ENCODE measurements at regions not wholly inside any gene's neighbourhood (a gene's known extent, or its start where the extent isn't known, plus 50 kb on each side); places are given as distances from the start of the nearest gene placed in this dataset.

DNA sequence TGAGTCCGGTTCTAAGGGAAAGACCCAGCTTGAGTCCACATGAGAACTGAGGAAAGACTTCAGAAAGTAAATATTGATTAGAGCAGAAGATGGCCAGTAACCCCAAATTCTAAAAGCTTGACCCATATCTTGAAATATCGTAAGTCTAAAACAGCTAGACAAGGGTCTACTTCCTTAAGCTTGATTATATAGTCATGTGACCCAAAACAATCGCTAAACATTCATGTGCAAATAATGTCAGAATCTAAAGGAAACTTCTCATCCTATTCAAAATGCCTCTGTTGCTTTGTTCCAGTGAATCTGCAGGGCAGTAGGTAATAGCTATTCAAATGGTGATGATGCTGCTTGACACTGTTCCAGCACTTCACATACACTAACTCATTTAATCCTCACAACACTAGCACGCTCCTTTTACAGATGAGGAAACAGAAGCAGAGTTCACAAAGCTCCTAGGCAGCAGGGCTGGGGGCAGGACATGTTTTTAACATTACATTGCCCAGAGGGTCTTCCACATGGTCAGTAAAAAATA, 52.6 kb downstream of the TCF20 start:
- DNase-seq: no peak

DNA sequence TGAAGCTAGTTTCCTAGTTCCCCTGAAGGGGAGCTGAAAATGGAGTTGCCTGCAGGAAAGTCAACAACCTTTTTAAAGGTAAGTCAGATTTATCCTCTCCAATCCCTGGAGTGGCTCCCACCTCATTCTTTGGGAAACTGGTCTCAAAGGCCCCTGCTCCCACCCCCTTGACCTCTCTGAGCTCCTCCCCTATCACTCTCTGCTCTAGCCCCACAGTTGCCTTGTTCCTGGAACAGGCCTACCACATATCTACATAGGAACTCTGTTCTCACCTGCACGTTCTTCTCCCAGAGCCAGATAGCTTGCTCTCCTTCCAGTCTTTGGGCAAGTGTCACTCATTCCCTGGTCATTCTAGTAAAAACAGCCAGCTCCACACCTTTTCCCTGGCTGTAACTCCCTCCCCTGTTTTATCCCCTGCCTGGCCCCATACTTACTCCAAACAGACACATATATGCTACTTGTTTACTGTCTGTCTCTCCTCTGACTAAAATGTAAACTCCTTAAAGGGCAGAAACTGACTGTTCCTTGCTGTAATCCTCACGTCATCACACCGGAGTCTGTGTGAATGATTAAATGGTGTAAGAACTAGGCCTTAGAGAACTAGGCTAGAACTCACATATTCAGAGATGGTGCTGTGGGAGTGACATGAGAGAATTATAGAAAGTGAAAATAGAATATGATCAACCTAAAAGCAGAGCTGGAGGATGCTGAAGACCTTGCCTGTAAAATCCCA, 53.3 kb downstream of the TCF20 start:
- peak in 1 of 2 donors; percentile 10 for DNase-seq

DNA sequence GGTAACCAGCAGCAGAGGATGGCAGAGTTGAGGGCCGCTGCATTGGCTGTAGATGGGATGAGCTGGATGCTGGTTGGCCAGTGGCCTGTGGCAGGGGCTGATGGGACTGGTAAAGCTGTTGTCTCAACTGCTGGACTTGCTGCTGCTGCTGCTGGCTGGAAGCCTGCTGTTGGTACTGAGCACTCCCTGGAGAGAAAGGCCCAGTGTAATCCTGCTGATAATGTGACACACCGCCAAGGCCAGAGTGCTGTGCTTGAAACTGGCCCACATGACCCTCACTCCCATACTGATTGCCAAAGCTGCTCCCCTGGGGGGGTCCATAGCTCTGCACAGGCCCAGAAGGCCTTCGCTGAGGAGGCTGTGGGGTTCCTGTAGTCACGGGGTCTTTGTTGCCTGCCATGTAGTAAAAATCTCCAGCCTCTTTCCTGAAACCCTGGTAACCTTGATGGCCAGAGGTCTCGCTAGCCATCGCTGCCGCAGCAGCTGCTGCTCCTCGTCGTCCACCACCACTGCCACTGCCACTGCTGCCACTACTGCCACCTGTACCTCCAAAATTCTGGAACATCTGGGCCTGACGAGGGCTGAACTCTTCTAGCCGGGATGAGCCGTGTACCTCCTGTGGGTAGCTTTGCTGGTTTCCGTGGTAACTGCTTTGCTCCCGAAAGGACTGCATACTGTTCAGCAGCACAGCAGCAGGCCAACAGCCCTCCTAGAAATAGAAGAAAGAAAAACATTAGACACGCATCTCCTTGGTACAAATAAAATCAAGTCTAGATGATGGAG, 55.6 kb downstream of the TCF20 start:
- no peak for DNase-seq

DNA sequence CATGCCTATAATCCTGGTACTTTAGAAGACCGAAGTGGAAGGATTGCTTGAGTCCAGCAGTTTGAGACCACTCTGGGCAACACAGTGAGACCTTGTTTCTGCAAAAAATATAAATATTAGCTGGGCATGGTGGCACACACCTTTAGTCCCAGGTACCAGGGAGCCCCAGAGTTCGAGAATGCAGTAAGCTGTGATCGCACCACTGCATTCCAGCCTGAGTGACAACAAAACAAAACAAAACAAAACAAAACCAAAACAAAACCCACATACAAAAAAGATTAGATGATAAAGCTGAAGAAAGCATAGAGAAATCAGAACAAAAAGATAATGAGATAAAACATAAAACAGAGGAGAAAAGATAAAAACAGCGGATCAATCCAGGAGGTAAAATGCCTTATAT, 62.1 kb downstream of the TCF20 start:
- DNase-seq: peak in 1 of 2 donors; percentile 11

DNA sequence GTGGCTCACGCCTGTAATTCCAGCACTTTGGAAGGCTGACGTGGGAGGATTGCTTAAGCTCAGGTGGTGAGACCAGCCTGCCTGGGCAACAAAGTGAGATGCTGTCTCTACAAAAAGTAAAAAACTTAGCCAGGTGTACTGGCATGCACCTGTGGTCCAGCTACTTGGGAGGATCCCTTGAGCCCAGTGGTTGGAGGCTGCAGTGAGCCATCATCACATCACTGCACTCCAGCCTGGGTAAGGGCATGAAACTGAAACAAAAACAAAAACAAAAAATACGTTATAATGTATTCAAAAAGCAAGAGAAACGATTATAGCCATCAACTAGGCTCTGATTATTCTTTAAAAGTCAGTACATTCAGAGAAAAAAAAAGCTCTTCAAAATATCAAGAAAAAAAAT, 62.5 kb downstream of the TCF20 start:
- no peak for DNase-seq

DNA sequence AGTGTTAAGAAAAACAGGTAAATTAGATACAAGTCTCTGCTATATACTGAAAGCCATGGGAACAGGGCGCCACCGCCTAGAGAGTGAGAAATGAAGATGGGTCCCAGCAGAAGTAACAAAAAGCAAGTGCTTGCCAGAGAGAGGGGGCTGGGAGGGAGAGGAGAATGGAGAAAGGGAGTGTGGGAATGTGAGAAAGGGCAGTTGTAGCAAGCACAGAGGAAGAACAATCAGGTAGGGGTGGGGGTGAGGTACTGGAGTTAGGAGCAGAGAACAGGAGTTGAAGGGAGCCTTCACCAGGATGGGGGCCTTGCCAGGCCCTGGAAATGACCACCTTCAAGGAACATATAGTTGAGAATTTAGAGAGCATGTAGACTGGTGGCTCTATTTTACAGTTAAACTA, 66.8 kb downstream of the TCF20 start:
- no peak for DNase-seq

GRCh38 chr22:42202669-42203068, 67.8 kb downstream of the TCF20 start:
- DNase-seq: peak; percentile 13 to 46

DNA sequence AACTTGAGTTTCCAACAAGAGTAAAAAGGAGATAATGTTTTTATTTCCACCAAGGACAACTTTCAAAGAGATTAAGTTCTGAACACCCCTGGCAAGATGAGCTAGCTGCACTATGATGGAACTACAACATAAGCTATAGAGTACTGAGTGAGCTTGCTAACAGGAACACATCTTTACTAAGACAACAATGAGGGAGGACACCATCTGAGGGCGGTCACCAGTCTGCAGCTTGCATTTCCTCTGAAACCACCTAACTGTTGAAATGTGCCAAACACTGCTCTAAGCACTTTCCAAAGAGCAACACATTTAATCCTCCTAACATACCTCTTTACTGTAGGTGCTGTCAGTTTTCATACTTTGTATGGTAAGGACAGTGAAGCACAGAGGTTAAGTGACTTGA, 68.4 kb downstream of the TCF20 start:
- DNase-seq: peak in 1 of 2 donors; percentile 51

DNA sequence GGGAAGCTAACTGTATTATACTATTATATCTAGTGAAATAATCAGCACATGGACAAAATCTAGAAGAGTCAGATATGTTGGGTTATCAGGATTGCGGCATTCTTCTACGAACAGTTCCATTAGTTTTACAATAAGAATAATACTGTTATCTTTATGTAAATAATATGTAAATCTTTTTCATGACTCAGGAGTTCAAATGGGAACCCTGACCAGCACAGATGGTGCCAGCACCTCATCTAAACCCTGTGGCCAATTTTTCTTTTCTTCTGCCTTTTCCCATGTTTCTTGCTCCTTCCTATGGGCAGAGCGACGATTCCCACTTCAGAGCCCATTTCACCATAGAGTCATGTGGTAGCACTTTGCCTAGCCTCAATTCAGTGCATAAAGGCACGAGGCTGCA, 68.4 kb upstream of the CYP2D6 start:
- no peak for DNase-seq

DNA sequence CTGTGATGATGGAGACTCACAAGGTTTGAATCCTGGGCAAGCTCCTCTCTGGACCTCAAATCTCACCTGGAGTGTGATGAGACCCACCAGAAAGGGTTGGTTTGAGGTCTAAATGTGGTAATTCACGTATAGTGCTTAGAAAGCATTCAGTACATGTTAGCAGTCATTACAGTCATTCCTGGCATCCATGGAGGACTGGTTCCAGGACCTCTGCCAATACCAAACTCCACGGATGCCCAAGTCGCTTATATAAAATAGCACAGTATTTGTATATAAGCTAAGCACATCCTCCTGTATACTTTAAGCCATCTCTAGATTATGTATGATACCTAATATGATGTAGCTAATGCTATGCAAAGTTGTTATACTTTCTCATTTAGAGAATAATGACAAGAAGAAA, 67.6 kb upstream of the CYP2D6 start:
- DNase-seq: no peak

DNA sequence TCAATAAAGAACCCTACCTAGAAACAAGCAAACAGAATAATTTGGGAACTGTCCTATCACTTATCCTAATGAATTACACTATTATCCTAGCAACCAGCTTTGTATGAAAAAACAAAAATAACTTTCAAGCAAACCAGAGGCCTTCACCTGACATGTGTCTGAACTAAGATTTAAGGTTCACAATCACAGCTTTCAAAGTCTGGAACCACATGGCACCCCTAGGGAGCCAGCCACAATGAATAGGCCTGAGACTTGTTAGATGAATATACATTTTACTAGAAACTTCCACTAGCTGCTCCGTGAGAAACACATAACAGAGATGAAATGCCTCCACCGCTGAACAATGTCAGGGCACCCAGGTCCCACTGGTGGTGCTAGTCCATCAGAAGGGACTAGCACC, 65.8 kb upstream of the CYP2D6 start:
- DNase-seq: no peak

DNA sequence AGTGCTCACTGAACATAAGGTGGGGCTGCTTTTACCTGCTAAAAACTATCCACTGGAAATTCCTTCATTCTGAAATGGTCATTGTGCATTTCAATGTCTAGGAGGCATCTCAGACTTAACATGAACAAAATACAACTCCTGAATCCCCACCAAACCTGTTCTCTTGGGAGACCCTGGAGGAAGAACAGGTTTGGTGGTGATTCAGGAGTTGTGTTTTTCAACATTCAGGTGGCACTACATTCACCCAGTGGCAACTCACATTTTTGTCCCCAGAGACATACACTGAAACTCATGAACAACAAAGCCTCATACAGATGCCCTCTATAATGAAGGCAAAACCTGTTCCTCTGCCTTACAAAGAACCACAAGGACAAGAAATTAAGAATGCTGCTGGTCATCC, 64.3 kb upstream of the CYP2D6 start:
- no peak for DNase-seq

- no peak for DNase-seq
Measured at GRCh38 chr22:42194104-42194851, 63.7 kb upstream of the CYP2D6 start.

DNA sequence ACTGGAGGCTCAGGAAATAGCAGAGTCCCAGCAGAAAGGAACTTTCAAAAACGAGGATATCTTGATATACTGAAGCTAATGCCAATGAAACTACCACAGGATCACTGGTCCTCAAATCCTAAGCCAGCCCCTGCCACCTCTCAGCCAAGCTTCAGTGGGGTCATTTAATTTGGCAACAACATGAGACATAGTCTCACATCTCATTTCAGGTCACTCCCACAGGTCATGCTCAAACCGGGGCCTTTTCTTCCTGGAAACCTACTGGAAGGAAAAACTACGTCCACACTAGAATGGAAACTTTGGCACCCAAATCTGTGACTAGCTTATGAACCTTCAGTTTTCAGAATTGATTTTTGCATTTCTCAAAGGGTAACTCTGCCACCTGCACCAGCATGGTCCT, 61.9 kb upstream of the CYP2D6 start:
- no peak for DNase-seq

GRCh38 chr22:42190274-42190673, 59.7 kb upstream of the CYP2D6 start:
- no peak for DNase-seq

- DNase-seq: no peak
Measured at GRCh38 chr22:42189761-42190160, 59.2 kb upstream of the CYP2D6 start.

DNA sequence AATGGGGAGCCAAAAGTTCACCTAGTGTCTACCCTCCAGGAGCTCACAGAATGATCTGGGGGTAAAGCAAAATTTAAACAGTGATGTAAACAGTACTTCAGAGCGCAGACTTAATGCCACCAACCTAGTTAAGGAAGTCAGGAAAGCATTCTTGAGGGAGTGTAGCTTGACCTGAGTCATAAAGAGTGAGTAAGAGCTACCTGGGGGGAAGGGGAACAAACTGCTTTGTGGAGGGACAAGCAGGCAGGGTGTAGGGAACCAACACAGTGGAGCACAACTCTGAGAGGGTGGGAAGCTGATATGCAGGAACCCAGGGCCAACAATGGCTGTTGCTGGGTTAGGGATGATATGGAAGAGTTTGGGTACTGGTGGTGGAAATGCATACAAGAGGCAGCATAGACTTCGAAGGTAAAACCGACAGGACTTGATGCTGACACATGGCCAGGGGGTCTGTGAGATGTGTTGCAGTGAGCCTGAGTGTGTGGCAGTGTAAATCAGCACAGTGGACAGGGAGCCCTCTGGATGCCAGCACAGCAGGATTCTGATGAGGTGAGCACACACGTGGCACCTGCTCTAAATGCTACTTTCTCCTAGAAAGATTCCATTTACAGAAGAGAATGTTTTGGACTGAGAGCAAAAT, 58.3 kb upstream of the CYP2D6 start:
- DNase-seq: no peak

DNA sequence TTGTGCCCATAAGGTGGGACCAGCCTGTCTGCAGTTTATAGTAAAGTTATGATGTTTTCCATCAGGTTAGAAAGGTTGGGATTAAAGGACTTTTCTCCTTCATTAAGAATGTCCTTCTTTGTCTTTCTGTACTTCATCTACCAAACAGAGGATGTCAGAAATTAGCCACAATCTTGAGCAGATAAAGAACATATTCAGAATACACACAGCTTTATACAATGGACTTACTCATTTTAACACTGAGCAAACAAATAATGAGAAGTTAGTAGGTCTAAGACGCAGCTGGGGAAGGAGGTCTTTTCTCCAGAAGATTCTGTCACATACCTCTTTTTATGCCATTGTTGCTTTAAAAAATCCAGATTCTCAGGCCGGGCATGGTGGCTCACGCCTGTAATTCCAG, 57.0 kb upstream of the CYP2D6 start:
- no peak for DNase-seq

DNA sequence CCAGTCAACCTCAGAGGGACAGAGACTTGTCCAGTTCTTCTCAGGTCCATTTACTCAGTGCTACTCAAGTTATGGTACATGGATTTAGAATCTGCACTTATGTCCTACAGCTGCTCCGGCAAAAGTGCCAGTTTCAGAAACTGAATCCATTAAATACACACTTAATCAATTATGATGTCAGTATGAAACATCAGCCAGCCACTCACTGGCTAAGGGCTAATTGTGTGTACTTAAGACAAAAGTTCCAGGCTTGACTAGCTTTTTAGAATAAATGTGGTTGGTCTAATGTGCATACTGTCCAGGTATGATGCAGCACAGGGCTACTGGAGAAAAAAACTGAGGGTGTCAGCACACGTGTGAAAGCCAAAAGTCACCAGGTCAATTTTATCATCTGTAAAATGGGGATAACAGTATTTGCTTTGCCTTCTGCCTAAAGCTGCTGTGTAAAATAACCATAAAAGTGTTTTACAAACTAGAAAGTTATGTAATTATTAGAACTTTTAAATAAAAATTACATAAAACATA, 55.4 kb upstream of the CYP2D6 start:
- no peak for DNase-seq

GRCh38 chr22:42184852-42185251, 54.2 kb upstream of the CYP2D6 start:
- no peak for DNase-seq

- peak in 1 of 2 donors; percentile 57 for DNase-seq
Measured at GRCh38 chr22:42183461-42184059, 53.0 kb upstream of the CYP2D6 start.

- DNase-seq: peak; percentile 42 to 76
Measured at GRCh38 chr22:42180349-42180842, 49.8 kb upstream of the CYP2D6 start.

All from CD4-positive, alpha-beta T cell treated with Interferon alpha-2 for 1 hour (primary cell).